ENCODE measurements at regions not wholly inside any gene's neighbourhood (a gene's known extent, or its start where the extent isn't known, plus 50 kb on each side); places are given as distances from the start of the nearest gene placed in this dataset.
A peak's percentile ranks its signal among the peaks of the same experiment; 100 is the strongest.

GRCh38 chr3:103614719-103615118 is 1179.9 kb downstream of the ZPLD1 start (continued):
- TF ChIP-seq TSHZ2 (CRISPR knock-in tag; IDR thresholded peaks at IDR 0.05) (no peak), ARNTL (CRISPR knock-in tag; IDR thresholded peaks at IDR 0.05; ENCODE audit: borderline replicate concordance, low read depth) (no peak), GLIS3 (CRISPR knock-in tag; IDR thresholded peaks at IDR 0.05) (no peak), ZNF8 (CRISPR knock-in tag; IDR thresholded peaks at IDR 0.05) (no peak), BACH2 (CRISPR knock-in tag; IDR thresholded peaks at IDR 0.05; ENCODE audit: borderline replicate concordance) (no peak), ZNF565 (CRISPR knock-in tag; conservative IDR thresholded peaks at IDR 0.05; ENCODE audit: low read depth) (no peak)

- ATAC-seq, result no peak
- no peak for TF ChIP-seq ISL1 (CRISPR knock-in tag; IDR thresholded peaks at IDR 0.05)
- TF ChIP-seq SNAI2 (CRISPR knock-in tag; IDR thresholded peaks at IDR 0.05), result no peak
- no peak for TF ChIP-seq ARNTL (CRISPR knock-in tag; IDR thresholded peaks at IDR 0.05; ENCODE audit: borderline replicate concordance, low read depth)
- no peak for TF ChIP-seq ESRRG (CRISPR knock-in tag; IDR thresholded peaks at IDR 0.05)
- no peak for TF ChIP-seq TSHZ2 (CRISPR knock-in tag; IDR thresholded peaks at IDR 0.05)
- TF ChIP-seq GLIS3 (CRISPR knock-in tag; IDR thresholded peaks at IDR 0.05), result no peak
- no peak for TF ChIP-seq OSR1 (CRISPR knock-in tag; IDR thresholded peaks at IDR 0.05)
- no peak for TF ChIP-seq TOX (CRISPR knock-in tag; IDR thresholded peaks at IDR 0.05; ENCODE audit: borderline replicate concordance)
- no peak for TF ChIP-seq ZNF70 (CRISPR knock-in tag; IDR thresholded peaks at IDR 0.05)
- TF ChIP-seq BACH2 (CRISPR knock-in tag; IDR thresholded peaks at IDR 0.05; ENCODE audit: borderline replicate concordance), result no peak
- no peak for TF ChIP-seq ZFP30 (CRISPR knock-in tag; IDR thresholded peaks at IDR 0.05)
- TF ChIP-seq TCF4 (CRISPR knock-in tag; IDR thresholded peaks at IDR 0.05; ENCODE audit: borderline replicate concordance), result no peak
These were observed 1183.1 kb downstream of the ZPLD1 start for GRCh38 chr3:103617961-103618360.

GRCh38 chr3:103624271-103624670 is 1189.5 kb downstream of the ZPLD1 start:
- TF ChIP-seq ISL1 (CRISPR knock-in tag; IDR thresholded peaks at IDR 0.05) (peak; percentile 78), TCF4 (CRISPR knock-in tag; IDR thresholded peaks at IDR 0.05; ENCODE audit: borderline replicate concordance) (0 out of 2 replicates have a peak, but pooled peaks have one; percentile 23), PATZ1 (CRISPR knock-in tag; IDR thresholded peaks at IDR 0.05; ENCODE audit: borderline replicate concordance) (no peak), TOX (CRISPR knock-in tag; IDR thresholded peaks at IDR 0.05; ENCODE audit: borderline replicate concordance) (peak; percentile 36; the same call in 1 of the 2 replicates), ZNF70 (CRISPR knock-in tag; IDR thresholded peaks at IDR 0.05) (no peak)
- peak; percentile 86 for ATAC-seq

- TF ChIP-seq ZFP30 (CRISPR knock-in tag; IDR thresholded peaks at IDR 0.05) (no peak), ZNF8 (CRISPR knock-in tag; IDR thresholded peaks at IDR 0.05) (no peak), BACH2 (CRISPR knock-in tag; IDR thresholded peaks at IDR 0.05; ENCODE audit: borderline replicate concordance) (no peak), SNAI2 (CRISPR knock-in tag; IDR thresholded peaks at IDR 0.05) (no peak)
- no peak for ATAC-seq
These were observed 1194.6 kb downstream of the ZPLD1 start for GRCh38 chr3:103629391-103629790.

- no peak; the same call in 2 of the 3 replicates for ATAC-seq
- TF ChIP-seq ZC3H10 (CRISPR knock-in tag; IDR thresholded peaks at IDR 0.05), result peak; percentile 67; the same call in 1 of the 2 replicates
- no peak for TF ChIP-seq TSHZ2 (CRISPR knock-in tag; IDR thresholded peaks at IDR 0.05)
- no peak for TF ChIP-seq BACH2 (CRISPR knock-in tag; IDR thresholded peaks at IDR 0.05; ENCODE audit: borderline replicate concordance)
- peak; percentile 54 for TF ChIP-seq ISL1 (CRISPR knock-in tag; IDR thresholded peaks at IDR 0.05)
- TF ChIP-seq TOX (CRISPR knock-in tag; IDR thresholded peaks at IDR 0.05; ENCODE audit: borderline replicate concordance), result peak; percentile 38; the same call in 1 of the 2 replicates
- 0 out of 2 replicates have a peak, but pooled peaks have one; percentile 25 for TF ChIP-seq PATZ1 (CRISPR knock-in tag; IDR thresholded peaks at IDR 0.05; ENCODE audit: borderline replicate concordance)
These were observed 1209.6 kb downstream of the ZPLD1 start for GRCh38 chr3:103644450-103644849.
